Panc1 (cell line): ENCODE measurements at regions not wholly inside any gene's neighbourhood (a gene's known extent, or its start where the extent isn't known, plus 50 kb on each side); places are given as distances from the start of the nearest gene placed in this dataset.

Experiments used
- ATAC-seq: fragments of 200-7000 bp; cut with Tn5 transposase; 2 replicates; pipeline ENCODE4 v1.9.1; 2020; ENCODE audit warnings: mild to moderate bottlenecking, moderate library complexity
- BruUV-seq: library from RNA; stranded (reverse); fragments of 400-500 nt; replicated peaks from 2 replicates; lab custom pipeline; 2021; lab: Mats Ljungman, UMichigan
- CTCF ChIA-PET: fragments of 300-600 bp; sonication (Branson Sonifier 250); formaldehyde crosslinking; loops from one replicate; lab custom pipeline; 2022; ENCODE audit warnings: antibody characterized with exemption; lab: Charles Lee
- POLR2A ChIA-PET: fragments of 300-600 bp; sonication (Branson Sonifier 250); formaldehyde crosslinking; loops from one replicate; lab custom pipeline; 2022; ENCODE audit warnings: antibody characterized with exemption; lab: Charles Lee
- DNase-seq: peaks from one replicate; pipeline ENCODE4 v3.0.0-alpha.2; 2010; ENCODE audit warnings: low read depth, low spot score
- H3K27ac ChIP-seq: 2 replicates; pipeline ENCODE4 v1.5.1; 2011; ENCODE audit warnings: mild to moderate bottlenecking, low read length, inconsistent platforms
- H3K27me3 ChIP-seq: fragments of 200-500 bp; sonication (Bioruptor generic); 2 replicates; pipeline ENCODE4 v1.6.0; 2014; ENCODE audit warnings: low read length, inconsistent platforms; ENCODE audit not compliant: control insufficient read depth, insufficient read depth
- H3K36me3 ChIP-seq: fragments of 200-500 bp; sonication (Bioruptor generic); 2 replicates; pipeline ENCODE4 v1.5.1; 2014; ENCODE audit warnings: inconsistent platforms, mild to moderate bottlenecking, low read length, moderate library complexity; ENCODE audit not compliant: control insufficient read depth, insufficient read depth
- H3K4me1 ChIP-seq: 2 replicates; pipeline ENCODE4 v1.5.1; 2011; ENCODE audit warnings: inconsistent platforms, mild to moderate bottlenecking, low read length, moderate library complexity; ENCODE audit not compliant: control insufficient read depth, insufficient read depth
- H3K4me3 ChIP-seq, 2 experiments: 2 replicates each; pipeline ENCODE4 v1.5.1; 2011 to 2012; ENCODE audit warnings: low read depth in 2 of 2, low read length in 2 of 2, mild to moderate bottlenecking in 2 of 2, inconsistent platforms in 1 of 2, moderate library complexity in 1 of 2
- H3K9me3 ChIP-seq: fragments of 200-500 bp; sonication (Bioruptor generic); 2 replicates; pipeline ENCODE4 v1.5.1; 2014; ENCODE audit warnings: low read depth, mild to moderate bottlenecking, inconsistent platforms, low read length, moderate library complexity; ENCODE audit not compliant: control insufficient read depth, insufficient read depth
- CTCF ChIP-seq: fragments of 450-650 bp; IDR thresholded peaks from 2 replicates; pipeline ENCODE4 v1.5.1; 2017; ENCODE audit warnings: mild to moderate bottlenecking
- POLR2AphosphoS5 ChIP-seq: IDR thresholded peaks from 2 replicates; pipeline ENCODE4 v1.6.1; 2012; ENCODE audit warnings: mild to moderate bottlenecking, low read depth, low read length, moderate library complexity
- REST ChIP-seq, 2 experiments: IDR thresholded peaks; 2 replicates each; pipeline ENCODE4 v1.6.1; 2011 to 2012; ENCODE audit warnings: low read depth in 2 of 2, control low read depth in 1 of 2, low read length in 1 of 2, mild to moderate bottlenecking in 1 of 2, moderate library complexity in 1 of 2; ENCODE audit not compliant: insufficient read depth in 1 of 2
- SIN3A ChIP-seq: IDR thresholded peaks from 2 replicates; pipeline ENCODE4 v1.6.1; 2012; ENCODE audit warnings: low read depth, mild to moderate bottlenecking, low read length, moderate library complexity, borderline replicate concordance; ENCODE audit not compliant: insufficient read depth
- TCF7L2 ChIP-seq: IDR thresholded peaks from 2 replicates; pipeline ENCODE4 v1.6.1; 2011; ENCODE audit warnings: mild to moderate bottlenecking, low read depth, low read length, inconsistent platforms
- in situ Hi-C: cut with HindIII; loops from 2 replicates; pipeline ENCODE4 v1.10.0; 2016; ENCODE audit warnings: low sequenced_read_pairs, low pct_unique_long_range_greater_than_20kb
- intact Hi-C: fragments of 100-400 bp; cut with micrococcal nuclease; formaldehyde crosslinking; loops from one replicate; pipeline ENCODE4 v1.10.0; 2022; ENCODE audit not compliant: unreplicated experiment

DNA sequence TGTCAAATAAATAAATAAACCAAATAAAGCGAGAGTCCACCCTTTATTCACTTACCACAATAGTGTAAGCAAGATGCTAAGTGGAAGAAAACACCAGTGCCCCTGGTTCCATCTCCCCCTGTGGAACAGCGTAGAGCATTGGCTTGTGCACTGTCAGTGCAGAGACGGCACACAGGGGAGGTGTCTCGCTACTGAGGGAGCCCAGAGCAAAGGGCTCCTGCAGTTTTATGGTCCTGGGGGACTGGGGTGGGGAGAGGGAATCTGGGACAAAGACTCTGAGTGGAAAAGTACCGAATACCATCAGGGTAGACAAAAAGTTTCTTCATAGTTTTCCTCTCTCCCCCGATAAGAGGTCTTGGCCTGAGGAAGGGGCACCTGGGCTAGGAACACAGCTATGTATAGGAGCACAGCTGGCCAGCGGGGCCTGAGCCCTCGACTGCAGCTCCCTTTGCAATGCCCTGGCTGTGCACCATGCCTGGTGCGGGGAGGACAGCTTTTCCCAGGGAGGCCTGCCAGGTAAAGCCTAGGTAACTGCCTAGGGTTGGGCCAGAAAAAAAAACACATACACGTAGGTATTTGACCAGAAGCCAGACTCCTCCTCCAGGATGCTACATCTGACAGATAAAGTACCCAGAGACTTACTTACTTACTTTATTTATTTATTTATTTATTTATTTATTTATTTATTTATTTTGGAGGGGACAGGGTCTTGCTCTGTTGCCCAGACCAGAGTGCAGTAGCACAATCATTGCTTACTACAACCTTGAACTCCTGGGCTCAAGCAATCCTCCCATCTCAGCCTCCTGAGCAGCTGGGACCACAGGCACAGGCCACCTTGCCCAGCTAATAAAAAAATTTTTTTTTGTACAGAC lies 88.8 kb upstream of the KIF5B start:
- BruUV-seq, result no TSS peak
- DNase-seq, result no peak
- ChIA-PET POLR2A (no interaction called here), CTCF (interaction anchor here (1.1 kb wide), 1 partner anchor 84 kb away, joined by 3 read pairs; no protein-coding TSS in a partner anchor)
- intact Hi-C loops (no loop called here), in situ Hi-C loops (no loop called here)
- Histone ChIP-seq H3K27me3 (no peaks in the 10 kb centered on the region), H3K27ac (no peak overlapping the region), H3K9me3 (no peaks in the 10 kb centered on the region), H3K4me3 (no peak overlapping the region), H3K4me1 (no peaks in the 10 kb centered on the region), H3K36me3 (no peaks in the 10 kb centered on the region)
- TF ChIP-seq REST (IDR thresholded peaks at IDR 0.05; ENCODE audit: insufficient read depth in 1 of 2, low read depth in 2 of 2, low read length in 1 of 2), result no peak
- no peak for TF ChIP-seq POLR2AphosphoS5
- TF ChIP-seq SIN3A, result no peak
- TF ChIP-seq TCF7L2, result no peak
- TF ChIP-seq CTCF, result no peak
- no peak for ATAC-seq

DNA sequence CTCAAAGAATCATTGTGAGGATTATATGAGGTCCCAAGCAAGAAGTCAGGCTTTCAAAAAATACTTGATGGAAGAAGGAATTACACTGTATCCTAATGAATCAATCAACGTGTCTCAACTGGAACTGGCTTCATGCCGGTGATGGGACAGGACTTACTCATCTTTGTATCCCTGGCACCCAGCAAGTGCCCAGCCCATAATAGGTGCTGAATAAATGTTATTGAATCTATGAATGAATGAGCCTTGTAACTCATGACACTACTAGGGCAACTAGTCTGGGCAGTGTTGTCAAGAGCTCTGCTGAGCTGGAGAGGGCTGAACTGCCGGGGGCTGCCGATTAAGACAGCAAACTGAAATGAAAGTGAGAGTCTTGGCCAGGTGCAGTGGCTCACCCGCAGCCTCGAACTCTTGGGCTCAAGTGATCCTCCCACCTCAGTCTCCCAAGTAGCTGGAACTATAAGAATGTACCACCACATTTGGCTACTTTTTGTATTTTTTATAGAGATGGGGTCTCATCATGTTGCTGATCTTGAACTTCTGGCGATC lies 87.2 kb upstream of the KIF5B start:
- no peaks in the 10 kb centered on the region for H3K9me3 ChIP-seq
- ATAC-seq (no peak), DNase-seq (no peak)
- no TSS peak for BruUV-seq
- H3K36me3 ChIP-seq, result no peaks in the 10 kb centered on the region
- in situ Hi-C loops (no loop called here), intact Hi-C loops (no loop called here)
- no peak for TF ChIP-seq SIN3A
- no peak for TF ChIP-seq TCF7L2
- no peak for TF ChIP-seq CTCF
- no peak for TF ChIP-seq REST (IDR thresholded peaks at IDR 0.05; ENCODE audit: insufficient read depth in 1 of 2, low read depth in 2 of 2, low read length in 1 of 2)
- no peak for TF ChIP-seq POLR2AphosphoS5
- no peaks in the 10 kb centered on the region for H3K4me1 ChIP-seq
- ChIA-PET CTCF (no interaction called here), POLR2A (no interaction called here)
- no peak overlapping the region for H3K27ac ChIP-seq
- H3K4me3 ChIP-seq, result no peak overlapping the region
- no peaks in the 10 kb centered on the region for H3K27me3 ChIP-seq
